NCI-H2171 (cell line): ENCODE measurements at regions not wholly inside any gene's neighbourhood (a gene's known extent, or its start where the extent isn't known, plus 50 kb on each side); places are given as distances from the start of the nearest gene placed in this dataset.
"Not testable (repeated sequence)": the region's sequence is repeated elsewhere in the genome, so short reads cannot be mapped to it uniquely, and the experiment has no call there.

ENCODE experiments used
- DNase-seq: peaks from one replicate; lab custom pipeline; 2025; lab: John Stamatoyannopoulos, UW

- DNase-seq = no peak
Measured at GRCh38 chr11:91156041-91156440, 933.2 kb upstream of the CHORDC1 start.

DNA sequence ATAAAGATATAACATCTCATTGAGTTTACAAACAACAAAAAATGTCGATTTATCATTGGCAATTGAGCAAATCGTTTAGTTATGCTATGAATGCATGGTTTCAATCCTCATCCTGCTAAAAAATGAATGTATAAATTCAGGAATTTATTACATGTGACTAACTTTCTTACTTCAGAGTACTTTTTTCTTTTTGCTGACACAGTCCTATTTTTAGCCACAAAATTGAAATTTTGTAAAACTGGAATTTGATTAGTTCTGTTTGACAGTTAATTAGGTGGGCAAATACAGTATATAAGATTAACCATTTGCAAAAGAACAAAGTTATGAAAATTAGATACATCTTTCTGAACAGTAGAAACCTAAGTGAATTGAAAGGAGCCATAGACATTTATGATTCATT, 925.0 kb upstream of the CHORDC1 start:
- no peak for DNase-seq

DNA sequence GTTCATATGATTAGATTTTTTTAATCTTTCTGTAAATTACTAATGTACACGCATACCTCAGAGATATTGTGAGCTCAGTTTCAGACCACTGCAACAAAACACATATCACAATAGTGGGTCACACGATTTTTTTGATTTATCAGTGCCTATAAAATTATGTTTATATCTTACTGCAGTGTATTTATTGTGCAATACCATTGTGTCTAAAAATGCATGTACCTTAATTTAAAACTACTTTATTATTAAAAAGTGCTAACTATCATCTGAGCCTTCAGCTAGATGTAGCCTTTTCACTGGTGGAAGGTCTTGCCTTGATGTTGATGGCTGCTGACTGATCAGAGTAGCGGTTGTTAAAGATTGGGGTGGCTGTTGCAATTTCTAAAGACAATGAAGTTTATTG, 918.8 kb upstream of the CHORDC1 start:
- no peak for DNase-seq

DNA sequence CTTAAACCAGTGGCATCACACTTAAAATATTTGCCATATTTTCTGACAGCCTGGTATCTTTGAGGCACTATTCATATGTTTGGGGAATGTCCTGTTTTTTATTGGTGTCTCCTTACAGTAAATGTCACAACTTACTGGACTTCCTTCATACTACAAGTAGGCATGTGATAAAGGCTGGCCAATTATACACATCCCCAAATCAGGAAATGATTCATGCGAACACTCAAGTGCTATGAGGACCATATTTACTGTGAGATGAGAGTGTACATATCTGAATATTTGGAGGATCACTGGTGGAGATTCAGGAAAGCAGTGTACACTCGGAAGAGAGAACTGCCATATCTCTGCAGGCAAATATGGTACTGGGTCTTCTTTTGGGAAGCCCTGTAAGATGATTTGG, 913.8 kb upstream of the CHORDC1 start:
- DNase-seq = no peak

DNA sequence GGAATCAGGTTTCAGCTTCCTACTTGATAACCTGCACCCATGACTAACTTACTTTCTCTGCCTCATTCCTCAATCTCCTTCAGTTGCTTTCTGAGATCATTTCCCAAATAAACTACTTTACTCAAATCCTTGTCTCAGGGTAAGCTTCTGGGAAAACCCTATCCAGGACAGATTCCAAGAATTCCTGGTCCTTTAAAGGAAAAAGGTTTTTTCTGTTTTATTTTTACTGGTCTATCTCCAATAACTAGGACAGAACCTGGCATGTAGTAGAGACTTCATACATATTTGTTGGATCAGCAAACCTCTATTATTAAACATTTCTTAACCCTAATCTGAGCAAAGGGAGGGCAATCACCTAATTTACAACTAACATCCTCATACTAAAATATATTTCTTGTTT, 910.5 kb upstream of the CHORDC1 start:
- DNase-seq = no peak

GRCh38 chr11:91129596-91129995, 906.7 kb upstream of the CHORDC1 start:
- DNase-seq = no peak

DNA sequence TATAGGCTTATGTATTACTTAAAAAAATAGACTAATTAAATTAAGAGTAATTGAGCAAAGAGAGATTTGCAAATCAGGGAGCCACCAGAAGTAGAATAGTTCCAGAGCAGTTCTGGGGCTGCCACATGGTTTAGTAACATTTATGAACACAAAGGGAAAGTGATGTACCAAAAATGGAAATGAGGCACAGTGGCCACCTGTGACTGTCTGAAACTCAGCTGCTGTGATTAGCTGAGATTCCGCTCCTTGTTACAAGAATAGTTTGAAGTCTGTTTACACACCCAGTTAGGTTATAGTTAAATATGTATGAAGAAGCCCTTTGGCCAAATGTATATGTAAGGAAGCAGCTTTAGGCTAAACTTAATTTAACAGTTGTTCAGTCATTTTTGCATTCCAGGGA, 901.5 kb upstream of the CHORDC1 start:
- DNase-seq = no peak

DNA sequence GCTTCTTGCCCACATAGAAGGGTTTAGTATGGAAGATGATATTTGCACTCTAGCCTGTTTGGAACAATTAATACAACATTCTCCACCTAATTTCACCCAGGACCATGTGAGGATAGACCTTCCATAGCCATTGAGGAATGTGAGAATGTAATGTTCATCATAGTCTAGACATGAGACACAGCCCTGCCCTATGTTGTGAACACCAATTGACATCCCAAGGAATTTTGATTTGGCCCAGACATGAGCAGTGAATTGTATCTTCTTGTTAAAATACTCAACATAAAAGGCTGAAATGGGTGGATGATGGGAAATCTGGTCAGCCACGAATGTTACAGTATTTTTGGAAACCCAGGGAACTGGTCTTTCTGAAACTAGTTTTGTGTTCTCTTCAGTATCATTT, 892.3 kb upstream of the CHORDC1 start:
- DNase-seq = no peak

GRCh38 chr11:91104237-91104636, 881.4 kb upstream of the CHORDC1 start:
- no peak for DNase-seq

GRCh38 chr11:91100427-91100826, 877.6 kb upstream of the CHORDC1 start:
- no peak for DNase-seq

GRCh38 chr11:91097083-91097482, 874.2 kb upstream of the CHORDC1 start:
- no peak for DNase-seq

DNA sequence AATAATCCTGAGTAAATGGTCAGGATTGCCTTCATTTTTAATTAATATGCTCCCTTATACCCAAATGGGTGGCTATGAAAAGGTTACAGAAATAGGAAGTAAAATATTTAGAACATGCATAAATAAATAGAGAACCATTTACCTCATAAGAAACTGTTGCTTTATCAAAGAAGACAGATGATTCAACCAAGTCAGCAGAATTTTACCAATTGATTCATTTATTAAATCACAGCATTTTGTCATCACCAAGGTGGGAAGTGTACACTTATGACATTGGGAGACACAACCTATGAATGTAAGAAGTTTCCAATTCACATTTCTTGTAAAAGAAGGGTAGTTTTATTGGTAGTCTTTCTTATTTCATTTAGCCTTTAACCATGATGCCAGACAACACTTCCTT, 870.3 kb upstream of the CHORDC1 start:
- DNase-seq = no peak

DNA sequence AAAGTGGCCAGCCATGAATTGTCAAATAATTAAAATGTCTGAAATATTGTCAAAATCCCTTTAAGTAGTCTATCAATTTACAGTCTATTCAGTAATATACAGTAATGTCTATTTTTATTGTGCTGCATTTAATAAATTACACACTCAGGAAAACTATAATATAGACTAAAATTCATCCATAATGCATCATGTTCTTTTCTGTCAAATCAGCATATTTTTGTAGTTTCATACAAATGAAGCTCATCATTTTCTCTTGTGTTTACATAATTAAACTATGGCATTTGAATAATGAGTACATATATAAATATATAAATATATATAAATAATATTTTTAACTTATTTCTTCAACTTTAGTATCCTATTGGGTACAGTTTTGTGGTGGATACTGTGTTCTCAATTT, 868.7 kb upstream of the CHORDC1 start:
- no peak for DNase-seq

DNA sequence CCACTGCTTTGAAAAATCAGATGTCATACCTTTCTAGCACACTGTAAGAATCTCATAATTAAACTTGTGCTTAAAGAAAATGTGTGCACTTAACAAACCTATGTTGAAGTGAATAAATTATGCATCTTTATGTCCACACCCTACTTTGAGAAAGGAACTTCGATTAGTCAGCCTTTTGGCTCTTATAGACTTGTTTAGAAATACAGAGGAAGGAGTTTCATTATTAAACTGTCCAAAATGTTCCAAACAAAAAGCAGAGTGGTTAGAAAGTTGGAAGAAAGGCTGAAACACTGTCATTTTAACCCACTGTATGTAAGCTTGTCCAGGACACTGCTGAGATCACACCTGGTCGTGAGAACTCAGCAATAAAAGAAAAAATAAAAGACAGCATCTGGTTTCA, 863.2 kb upstream of the CHORDC1 start:
- no peak for DNase-seq

DNA sequence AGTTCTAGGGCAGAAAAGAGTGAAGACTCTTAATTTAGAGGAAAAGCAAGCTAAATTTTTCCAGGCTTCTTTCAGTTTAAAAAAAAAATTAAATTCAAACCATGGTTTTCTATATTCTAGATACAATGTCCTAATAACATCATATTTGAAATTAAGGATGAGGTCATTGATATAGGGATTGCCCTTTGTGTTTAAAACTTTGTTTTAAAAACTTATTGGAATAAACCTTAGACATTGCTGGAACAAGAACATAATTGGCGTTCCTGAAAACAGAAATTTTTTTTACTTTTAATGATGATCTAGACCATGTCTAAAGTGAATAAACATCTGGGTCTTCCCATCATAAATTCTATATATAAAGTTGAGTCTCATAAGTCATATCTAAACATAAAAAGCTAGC, 859.4 kb upstream of the CHORDC1 start:
- DNase-seq = no peak

DNA sequence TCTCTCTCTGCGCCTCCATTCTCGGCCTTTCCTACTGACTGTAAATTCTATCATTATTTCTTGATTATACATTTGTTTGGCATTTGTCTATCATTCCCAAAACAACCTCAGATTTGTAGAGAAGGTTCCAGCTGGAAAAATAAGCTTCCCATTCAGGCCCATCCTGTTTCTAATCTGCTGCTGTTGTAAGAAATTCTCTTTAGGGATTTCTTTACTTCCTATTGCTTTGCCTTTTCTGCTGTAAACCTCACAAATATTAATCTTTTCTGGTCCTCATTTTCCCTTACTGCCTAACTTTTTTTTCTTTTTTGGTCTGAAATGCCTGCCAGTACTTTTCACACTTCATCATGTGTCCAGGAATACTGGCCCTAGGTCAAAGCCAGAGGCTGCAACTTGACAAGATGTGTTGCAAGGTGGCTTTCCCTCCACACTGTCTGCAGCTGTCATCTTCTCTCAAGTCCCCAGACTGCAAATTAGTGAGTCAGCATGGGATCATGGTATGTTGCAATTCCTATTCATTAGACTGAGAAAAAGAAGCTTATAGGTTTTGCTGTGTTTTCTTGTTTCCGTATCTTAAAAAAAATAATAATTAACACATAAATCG, 858.7 kb upstream of the CHORDC1 start:
- no peak for DNase-seq

GRCh38 chr11:91078221-91078620, 855.4 kb upstream of the CHORDC1 start:
- DNase-seq = no peak

- DNase-seq = no peak
Measured at GRCh38 chr11:91075032-91075695, 852.3 kb upstream of the CHORDC1 start.

GRCh38 chr11:91067666-91068065, 844.8 kb upstream of the CHORDC1 start:
- DNase-seq = no peak

GRCh38 chr11:91066456-91067047, 843.7 kb upstream of the CHORDC1 start:
- no peak for DNase-seq

DNA sequence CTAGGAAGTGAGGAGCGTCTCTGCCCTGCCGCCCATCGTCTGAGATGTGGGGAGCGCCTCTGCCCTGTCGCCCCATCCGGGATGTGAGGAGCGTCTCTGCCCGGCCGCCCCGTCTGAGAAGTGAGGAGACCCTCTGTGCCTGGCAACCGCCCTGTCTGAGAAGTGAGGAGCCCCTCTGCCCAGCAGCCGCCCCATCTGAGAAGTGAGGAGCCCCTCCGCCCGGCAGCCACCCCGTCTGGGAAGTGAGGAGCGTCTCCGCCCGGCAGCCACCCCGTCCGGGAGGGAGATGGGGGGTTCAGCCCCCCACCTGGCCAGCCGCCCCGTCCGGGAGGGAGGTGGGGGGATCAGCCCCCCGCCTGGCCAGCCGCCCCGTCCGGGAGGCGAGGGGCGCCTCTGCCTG, 840.5 kb upstream of the CHORDC1 start:
- DNase-seq = not testable (repeated sequence)

DNA sequence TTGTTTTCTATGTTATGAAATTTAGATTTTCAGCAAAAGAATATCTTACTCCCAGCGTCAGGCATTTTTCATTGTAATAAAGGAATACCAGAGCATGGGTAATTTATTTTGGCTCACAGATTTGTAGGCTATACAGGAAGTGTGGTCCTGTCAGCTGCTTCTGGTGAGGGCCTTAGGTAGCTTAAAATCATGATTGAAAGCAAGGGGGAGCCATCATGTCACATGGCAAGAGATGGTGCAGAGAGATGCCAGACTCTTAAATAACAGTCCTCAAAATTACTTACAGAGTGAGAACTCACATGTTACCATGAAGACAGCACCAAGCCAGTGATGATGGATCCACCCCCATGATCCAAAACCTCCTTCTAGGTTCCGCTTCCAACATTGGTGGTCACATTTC, 825.0 kb upstream of the CHORDC1 start:
- no peak for DNase-seq

DNA sequence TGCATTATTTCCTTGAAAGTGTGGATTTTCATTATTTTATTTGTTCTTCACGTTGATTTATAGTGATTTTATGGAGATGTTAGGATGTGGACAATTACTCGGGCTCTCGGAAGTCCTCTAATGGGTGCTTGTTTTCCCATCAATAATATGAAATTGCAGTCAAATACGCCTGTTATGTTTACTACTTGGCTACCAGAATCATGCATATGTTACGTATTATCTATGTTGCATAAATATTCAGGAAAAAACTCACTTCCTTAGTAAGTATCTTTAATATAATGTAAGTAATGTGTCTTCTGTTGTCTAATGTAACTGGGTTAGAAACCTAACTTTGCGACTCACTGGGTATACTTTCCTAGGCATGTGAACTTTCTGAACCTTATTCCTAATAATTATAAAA, 823.4 kb upstream of the CHORDC1 start:
- DNase-seq = no peak

GRCh38 chr11:91041626-91042025, 818.8 kb upstream of the CHORDC1 start:
- no peak for DNase-seq
